ENCODE measurements at regions not wholly inside any gene's neighbourhood (a gene's known extent, or its start where the extent isn't known, plus 50 kb on each side); places are given as distances from the start of the nearest gene placed in this dataset.
A peak's percentile ranks its signal among the peaks of the same experiment; 100 is the strongest.

- Mint-ChIP-seq H3K27me3 (no peaks in the 10 kb centered on the region), H3K9me3 (peaks cover 4% of the 10 kb centered on the region), H3K27ac (no peak overlapping the region), H3K4me1 (ENCODE audit: unreplicated experiment) (peaks cover 14% of the 10 kb centered on the region), H3K4me3 (no peak overlapping the region), H3K36me3 (no peaks in the 10 kb centered on the region)
- no peak for TF ChIP-seq CTCF (conservative IDR thresholded peaks at IDR 0.05)
- DNase-seq (ENCODE audit: extremely low spot score, unreplicated experiment) = no peak
Measured at GRCh38 chr7:42625421-42625820, 286.4 kb downstream of the C7orf25 start.

- H3K4me1 Mint-ChIP-seq (ENCODE audit: unreplicated experiment) = peaks cover 14% of the 10 kb centered on the region
- peaks cover 4% of the 10 kb centered on the region for H3K9me3 Mint-ChIP-seq
- no peak for TF ChIP-seq CTCF (conservative IDR thresholded peaks at IDR 0.05)
- no peak overlapping the region for H3K4me3 Mint-ChIP-seq
- H3K36me3 Mint-ChIP-seq = no peaks in the 10 kb centered on the region
- H3K27ac Mint-ChIP-seq = no peak overlapping the region
- H3K27me3 Mint-ChIP-seq = no peaks in the 10 kb centered on the region
- DNase-seq (ENCODE audit: extremely low spot score, unreplicated experiment) = no peak
Measured at GRCh38 chr7:42624471-42624870, 287.4 kb downstream of the C7orf25 start.

GRCh38 chr7:42621543-42622219 is 290.2 kb downstream of the C7orf25 start:
- peak overlapping the region; percentile 54 for H3K4me3 Mint-ChIP-seq
- H3K27ac Mint-ChIP-seq = peak overlapping the region; percentile 74
- peaks cover 4% of the 10 kb centered on the region for H3K9me3 Mint-ChIP-seq
- no peak for TF ChIP-seq CTCF (conservative IDR thresholded peaks at IDR 0.05)
- peaks cover 35% of the 10 kb centered on the region for H3K4me1 Mint-ChIP-seq (ENCODE audit: unreplicated experiment)
- no peaks in the 10 kb centered on the region for H3K27me3 Mint-ChIP-seq
- H3K36me3 Mint-ChIP-seq = no peaks in the 10 kb centered on the region
- DNase-seq (ENCODE audit: extremely low spot score, unreplicated experiment) = no peak

GRCh38 chr7:42618651-42619360 is 293.1 kb downstream of the C7orf25 start:
- no peak for TF ChIP-seq CTCF (conservative IDR thresholded peaks at IDR 0.05)
- Mint-ChIP-seq H3K36me3 (no peaks in the 10 kb centered on the region), H3K27me3 (no peaks in the 10 kb centered on the region), H3K9me3 (peaks cover 4% of the 10 kb centered on the region), H3K4me1 (ENCODE audit: unreplicated experiment) (peaks cover 35% of the 10 kb centered on the region), H3K4me3 (no peak overlapping the region), H3K27ac (no peak overlapping the region)
- DNase-seq (ENCODE audit: extremely low spot score, unreplicated experiment) = no peak

DNA sequence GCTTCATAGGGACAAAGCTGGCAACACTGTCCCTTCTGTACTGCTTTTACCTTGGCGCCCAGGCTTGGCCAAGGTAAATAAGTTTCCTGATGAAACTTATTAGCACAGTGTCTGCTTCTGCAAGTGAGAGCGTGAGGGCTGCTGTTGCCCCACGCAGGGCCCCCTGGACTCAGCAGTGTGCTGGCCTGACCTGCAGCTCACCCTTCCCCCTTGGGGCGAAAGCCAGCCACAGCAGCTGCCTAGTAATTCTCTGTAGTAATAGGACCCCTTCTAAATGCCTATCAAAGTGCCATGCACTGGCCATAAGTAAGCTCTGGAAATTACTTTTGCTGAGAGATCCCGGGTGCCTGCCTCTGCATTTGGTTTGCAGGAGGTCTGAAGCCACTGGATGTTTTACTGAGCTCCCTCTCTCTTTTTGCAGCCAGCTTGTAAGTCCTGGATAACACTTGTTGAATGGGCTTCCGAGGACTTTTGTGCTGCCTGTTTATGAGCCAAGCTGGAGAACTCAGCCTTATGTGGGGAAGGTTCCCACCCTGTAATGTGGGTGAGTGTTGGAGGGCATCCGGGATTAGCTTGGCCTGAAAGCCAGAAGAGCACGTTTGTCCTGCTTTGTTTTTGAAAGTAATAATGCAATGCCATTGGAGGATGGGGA is 293.9 kb downstream of the C7orf25 start:
- peak; percentile 62 for TF ChIP-seq CTCF (conservative IDR thresholded peaks at IDR 0.05)
- H3K9me3 Mint-ChIP-seq = peaks cover 4% of the 10 kb centered on the region
- no peak overlapping the region for H3K4me3 Mint-ChIP-seq
- peaks cover 35% of the 10 kb centered on the region for H3K4me1 Mint-ChIP-seq (ENCODE audit: unreplicated experiment)
- H3K36me3 Mint-ChIP-seq = no peaks in the 10 kb centered on the region
- no peak overlapping the region for H3K27ac Mint-ChIP-seq
- no peaks in the 10 kb centered on the region for H3K27me3 Mint-ChIP-seq
- peak; percentile 74 for DNase-seq (ENCODE audit: extremely low spot score, unreplicated experiment)
